Left lung (tissue), 4 donors: ENCODE measurements at regions not wholly inside any gene's neighbourhood (a gene's known extent, or its start where the extent isn't known, plus 50 kb on each side); places are given as distances from the start of the nearest gene placed in this dataset.

Experiments
- ATAC-seq: fragments of 200-7000 bp; cut with Tn5 transposase; one replicate; pipeline ENCODE4 v1.9.1; 2020; ENCODE audit warnings: moderate library complexity
- DNase-seq, 4 donors: peaks; one replicate each; pipeline ENCODE4 v3.0.0-alpha.2; 2013 to 2020
- H3K27ac ChIP-seq, 2 donors: fragments of 200-600 bp; sonication (generic) in 1 of 2; one replicate each; pipeline versions ENCODE4 v1.5.0 to v1.8.0; 2020 to 2021
- H3K27me3 ChIP-seq, 2 donors: fragments of 200-600 bp; sonication (generic) in 1 of 2; one replicate each; pipeline versions ENCODE4 v1.5.0 to v1.8.0; 2020 to 2021
- H3K36me3 ChIP-seq, 2 donors: fragments of 200-600 bp; sonication (generic) in 1 of 2; one replicate each; pipeline versions ENCODE4 v1.5.0 to v1.8.0; 2020 to 2021
- H3K4me1 ChIP-seq, 2 donors: fragments of 200-600 bp; one replicate each; pipeline ENCODE4 v1.8.0; 2021
- H3K4me3 ChIP-seq, 2 donors: fragments of 200-600 bp; sonication (generic) in 1 of 2; one replicate each; pipeline versions ENCODE4 v1.5.0 to v1.8.0; 2020 to 2021; ENCODE audit warnings: mild to moderate bottlenecking in 1 of 2
- H3K9me3 ChIP-seq, 2 donors: fragments of 200-600 bp; sonication (generic) in 1 of 2; one replicate each; pipeline versions ENCODE4 v1.5.0 to v1.8.0; 2020 to 2021
- CTCF ChIP-seq, 2 donors: fragments of 200-600 bp; sonication (generic) in 1 of 2; IDR thresholded peaks; one replicate each; pipeline versions ENCODE4 v1.5.0 to v1.8.0; 2021; ENCODE audit warnings: antibody characterized with exemption in 2 of 2
- intact Hi-C, 2 donors: fragments of 100-400 bp; cut with DNase I; formaldehyde crosslinking; loops; one replicate each; pipeline versions ENCODE4 v1.11.2 to v1.14.2; 2022
- donor health status: DM: no; HTN: yes; CAD: no.
- donor health status: DM: no; HTN: no; CAD: no.

- intact Hi-C loops, result no loop called here
- no peak for DNase-seq
- Histone ChIP-seq H3K4me1 (no peaks in the 10 kb centered on the region), H3K4me3 (no peak overlapping the region), H3K27ac (no peak overlapping the region), H3K27me3 (no peaks in the 10 kb centered on the region), H3K9me3 (no peaks in the 10 kb centered on the region), H3K36me3 (no peaks in the 10 kb centered on the region)
- TF ChIP-seq CTCF (IDR thresholded peaks at IDR 0.05), result peak in 1 of 2 donors; percentile 19
- peak; percentile 84 for ATAC-seq
Measured at GRCh38 chr3:150238995-150239619, 169.0 kb upstream of the TSC22D2 start.

GRCh38 chr3:150238048-150238802 is 169.9 kb upstream of the TSC22D2 start:
- H3K36me3 ChIP-seq, result no peaks in the 10 kb centered on the region
- intact Hi-C loops, result no loop called here

GRCh38 chr3:150237490-150237889 is 170.6 kb upstream of the TSC22D2 start:
- Histone ChIP-seq H3K4me1 (no peaks in the 10 kb centered on the region), H3K27me3 (no peaks in the 10 kb centered on the region), H3K4me3 (no peak overlapping the region), H3K9me3 (no peaks in the 10 kb centered on the region), H3K36me3 (no peaks in the 10 kb centered on the region), H3K27ac (no peak overlapping the region)
- TF ChIP-seq CTCF (IDR thresholded peaks at IDR 0.05), result no peak
- ATAC-seq, result no peak
- intact Hi-C loops, result no loop called here
- DNase-seq, result no peak

More at GRCh38 chr3:150238048-150238802, 169.9 kb upstream of the TSC22D2 start:
- H3K9me3 ChIP-seq, result no peaks in the 10 kb centered on the region
- no peak overlapping the region for H3K4me3 ChIP-seq
- no peaks in the 10 kb centered on the region for H3K4me1 ChIP-seq
- TF ChIP-seq CTCF (IDR thresholded peaks at IDR 0.05), result no peak
- peak in 1 of 4 donors; percentile 67 for DNase-seq
- no peak overlapping the region for H3K27ac ChIP-seq
- peak; percentile 53 for ATAC-seq
- H3K27me3 ChIP-seq, result no peaks in the 10 kb centered on the region

GRCh38 chr3:150236316-150237082 is 171.6 kb upstream of the TSC22D2 start:
- Histone ChIP-seq H3K4me3 (no peak overlapping the region), H3K27me3 (no peaks in the 10 kb centered on the region), H3K9me3 (no peaks in the 10 kb centered on the region), H3K27ac (peak overlapping the region in 1 of 2 donors; percentile 52), H3K4me1 (no peaks in the 10 kb centered on the region), H3K36me3 (no peaks in the 10 kb centered on the region)
- DNase-seq (no peak), ATAC-seq (no peak)
- intact Hi-C loops, result no loop called here
- no peak for TF ChIP-seq CTCF (IDR thresholded peaks at IDR 0.05)

GRCh38 chr3:150235799-150236198 is 172.3 kb upstream of the TSC22D2 start:
- H3K4me1 ChIP-seq, result no peaks in the 10 kb centered on the region
- no peak overlapping the region for H3K4me3 ChIP-seq
- no peak for TF ChIP-seq CTCF (IDR thresholded peaks at IDR 0.05)
- DNase-seq (no peak), ATAC-seq (peak; percentile 53)
- no peaks in the 10 kb centered on the region for H3K9me3 ChIP-seq
- no peaks in the 10 kb centered on the region for H3K36me3 ChIP-seq
- H3K27me3 ChIP-seq, result no peaks in the 10 kb centered on the region
- intact Hi-C loops, result no loop called here
- peak overlapping the region in 1 of 2 donors; percentile 52 for H3K27ac ChIP-seq
